Neural progenitor cell (in vitro differentiated cells): ENCODE measurements at regions not wholly inside any gene's neighbourhood (a gene's known extent, or its start where the extent isn't known, plus 50 kb on each side); places are given as distances from the start of the nearest gene placed in this dataset. TPM values are rescaled to one million over a fixed set of nuclear protein-coding genes. Genes with fewer than 3 reads are reported as not detected.

ENCODE experiments used
- small RNA-seq: library from RNA; depleted of rRNA; stranded (forward); fragments of <200 nt; gene quantifications from one replicate; pipeline ENCODE3, GENCODE V24; 2015

Small RNA genes lying in the stretch of these regions (small RNA-seq; reads per million reads assigned to genes)
- gene CYP46A4P = not detected
